HEK293 (cell line): ENCODE measurements at regions not wholly inside any gene's neighbourhood (a gene's known extent, or its start where the extent isn't known, plus 50 kb on each side); places are given as distances from the start of the nearest gene placed in this dataset.

Source experiments
- CTCF ChIA-PET: fragments of 350-600 bp; formaldehyde crosslinking; extraction: SDS; loops from one replicate; lab custom pipeline; 2021; ENCODE audit warnings: antibody characterized with exemption; lab: Yijun Ruan, JAX
- POLR2A ChIA-PET: fragments of 300-600 bp; formaldehyde crosslinking; extraction: SDS; loops from one replicate; lab custom pipeline; 2020; ENCODE audit warnings: antibody characterized with exemption, inconsistent platforms; lab: Yijun Ruan, JAX
- H3K27ac ChIP-seq: fragments of 200-500 bp; sonication (Bioruptor generic); 2 replicates; pipeline ENCODE4 v1.5.1; 2014; ENCODE audit warnings: low read depth, low read length, control low read depth, inconsistent platforms; ENCODE audit errors: extremely low read depth
- H3K36me3 ChIP-seq, 2 experiments: fragments of 200-500 bp in 1 of 2; sonication (Bioruptor generic) in 1 of 2; 1 replicate in 1 of 2; 2 replicates in 1 of 2; pipeline ENCODE4 v1.5.1; 2014 to 2017; ENCODE audit warnings: inconsistent platforms in 2 of 2, low read length in 2 of 2; ENCODE audit not compliant: control insufficient read depth in 2 of 2, insufficient read depth in 1 of 2
- H3K4me1 ChIP-seq: fragments of 200-500 bp; sonication (Bioruptor generic); 2 replicates; pipeline ENCODE4 v1.5.1; 2014; ENCODE audit warnings: mild to moderate bottlenecking, low read length, inconsistent platforms; ENCODE audit not compliant: control insufficient read depth, insufficient read depth
- H3K4me3 ChIP-seq: 2 replicates; pipeline ENCODE4 v1.5.1; 2011; ENCODE audit warnings: low read depth, mild to moderate bottlenecking, control low read depth, low read length, moderate library complexity
- H3K9me3 ChIP-seq: fragments of 200-500 bp; sonication (Bioruptor generic); 2 replicates; pipeline ENCODE4 v1.5.1; 2014; ENCODE audit warnings: low read depth, low read length, inconsistent platforms; ENCODE audit not compliant: control insufficient read depth, insufficient read depth
- EGR2 ChIP-seq: fragments of 450-650 bp; formaldehyde crosslinking; IDR thresholded peaks from 2 replicates; pipeline ENCODE4 v1.5.1; 2016; ENCODE audit warnings: low read depth, missing biosample characterization, missing genetic modification characterization
- FEZF1 ChIP-seq: fragments of 450-650 bp; formaldehyde crosslinking; IDR thresholded peaks from 2 replicates; pipeline ENCODE4 v1.5.1; 2016; ENCODE audit warnings: missing biosample characterization, missing genetic modification characterization
- HOXA7 ChIP-seq: sonication (generic); formaldehyde crosslinking; IDR thresholded peaks from 2 replicates; pipeline ENCODE4 v1.8.1; 2022; ENCODE audit warnings: missing genetic modification reagents, borderline replicate concordance
- KLF1 ChIP-seq: fragments of 450-650 bp; formaldehyde crosslinking; IDR thresholded peaks from 2 replicates; pipeline ENCODE4 v1.5.1; 2016; ENCODE audit warnings: missing biosample characterization, missing genetic modification characterization
- SP3 ChIP-seq: fragments of 450-650 bp; formaldehyde crosslinking; IDR thresholded peaks from 2 replicates; pipeline ENCODE4 v1.5.1; 2016; ENCODE audit warnings: missing biosample characterization, missing genetic modification characterization
- ZBTB20 ChIP-seq: fragments of 450-650 bp; formaldehyde crosslinking; IDR thresholded peaks from 2 replicates; pipeline ENCODE4 v1.5.1; 2016; ENCODE audit warnings: missing biosample characterization, missing genetic modification characterization
- ZBTB6 ChIP-seq: fragments of 450-650 bp; formaldehyde crosslinking; IDR thresholded peaks from 2 replicates; pipeline ENCODE4 v1.5.1; 2017; ENCODE audit warnings: missing biosample characterization, missing genetic modification characterization
- ZBTB7A ChIP-seq: fragments of 450-650 bp; formaldehyde crosslinking; IDR thresholded peaks from 2 replicates; pipeline ENCODE4 v1.5.1; 2016; ENCODE audit warnings: low read depth, missing biosample characterization, missing genetic modification characterization
- ZBTB8A ChIP-seq: fragments of 450-650 bp; formaldehyde crosslinking; IDR thresholded peaks from 2 replicates; pipeline ENCODE4 v1.5.1; 2016; ENCODE audit warnings: missing biosample characterization, missing genetic modification characterization
- ZIC2 ChIP-seq: fragments of 450-650 bp; formaldehyde crosslinking; IDR thresholded peaks from 2 replicates; pipeline ENCODE4 v1.5.1; 2016; ENCODE audit warnings: missing biosample characterization, missing genetic modification characterization
- ZNF10 ChIP-seq: fragments of 450-650 bp; formaldehyde crosslinking; IDR thresholded peaks from 2 replicates; pipeline ENCODE4 v1.5.1; 2017; ENCODE audit warnings: missing biosample characterization, missing genetic modification characterization
- ZNF211 ChIP-seq: fragments of 450-650 bp; formaldehyde crosslinking; IDR thresholded peaks from 2 replicates; pipeline ENCODE4 v1.5.1; 2016; ENCODE audit warnings: low read depth, missing biosample characterization, missing genetic modification characterization
- ZNF302 ChIP-seq: fragments of 450-650 bp; formaldehyde crosslinking; IDR thresholded peaks from 2 replicates; pipeline ENCODE4 v1.5.1; 2016; ENCODE audit warnings: missing biosample characterization, missing genetic modification characterization, low read depth
- ZNF354C ChIP-seq: fragments of 450-650 bp; formaldehyde crosslinking; IDR thresholded peaks from 2 replicates; pipeline ENCODE4 v1.5.1; 2016; ENCODE audit warnings: missing biosample characterization, missing genetic modification characterization, low read depth, borderline replicate concordance
- ZNF398 ChIP-seq: fragments of 450-650 bp; formaldehyde crosslinking; IDR thresholded peaks from 2 replicates; pipeline ENCODE4 v1.5.1; 2017; ENCODE audit warnings: missing biosample characterization, missing genetic modification characterization
- ZNF423 ChIP-seq: fragments of 450-650 bp; formaldehyde crosslinking; IDR thresholded peaks from 2 replicates; pipeline ENCODE4 v1.5.1; 2016; ENCODE audit warnings: missing biosample characterization, missing genetic modification characterization
- ZNF513 ChIP-seq: fragments of 450-650 bp; IDR thresholded peaks from 2 replicates; pipeline ENCODE4 v1.5.1; 2018; ENCODE audit warnings: missing biosample characterization, missing genetic modification characterization
- ZNF571 ChIP-seq: fragments of 450-650 bp; formaldehyde crosslinking; IDR thresholded peaks from 2 replicates; pipeline ENCODE4 v1.5.0; 2017; ENCODE audit warnings: missing biosample characterization, missing genetic modification characterization
- ZNF585B ChIP-seq: fragments of 450-650 bp; formaldehyde crosslinking; IDR thresholded peaks from 2 replicates; pipeline ENCODE4 v1.5.1; 2016; ENCODE audit warnings: missing biosample characterization, missing genetic modification characterization
- ZNF600 ChIP-seq: fragments of 450-650 bp; formaldehyde crosslinking; IDR thresholded peaks from 2 replicates; pipeline ENCODE4 v1.5.1; 2016; ENCODE audit warnings: missing biosample characterization, missing genetic modification characterization
- ZNF624 ChIP-seq: fragments of 450-650 bp; formaldehyde crosslinking; IDR thresholded peaks from 2 replicates; pipeline ENCODE4 v1.5.1; 2017; ENCODE audit warnings: missing biosample characterization, missing genetic modification characterization
- ZNF645 ChIP-seq: fragments of 450-650 bp; formaldehyde crosslinking; IDR thresholded peaks from 2 replicates; pipeline ENCODE4; 2016; ENCODE audit warnings: missing biosample characterization, missing genetic modification characterization
- ZNF692 ChIP-seq: fragments of 450-650 bp; formaldehyde crosslinking; IDR thresholded peaks from 2 replicates; pipeline ENCODE4 v1.5.1; 2016; ENCODE audit warnings: missing biosample characterization, missing genetic modification characterization
- ZNF777 ChIP-seq: fragments of 450-650 bp; formaldehyde crosslinking; IDR thresholded peaks from 2 replicates; pipeline ENCODE4 v1.5.1; 2017; ENCODE audit warnings: missing biosample characterization, missing genetic modification characterization, borderline replicate concordance
- ZSCAN16 ChIP-seq: fragments of 450-650 bp; formaldehyde crosslinking; IDR thresholded peaks from 2 replicates; pipeline ENCODE4 v1.5.1; 2016; ENCODE audit warnings: missing biosample characterization, missing genetic modification characterization
- ZSCAN30 ChIP-seq: fragments of 450-650 bp; IDR thresholded peaks from 2 replicates; pipeline ENCODE4 v1.5.1; 2018; ENCODE audit warnings: missing biosample characterization, mild to moderate bottlenecking, missing genetic modification characterization, moderate library complexity

GRCh38 chr1:229064320-229065168, 206.4 kb upstream of the RAB4A start (continued):
- no peak for TF ChIP-seq ZSCAN16 (tag by site-specific recombination)
- no peak for TF ChIP-seq EGR2 (tag by site-specific recombination)
- TF ChIP-seq ZNF777 (tag by site-specific recombination), result no peak
- TF ChIP-seq ZSCAN30 (tag by site-specific recombination), result no peak
- no peak for TF ChIP-seq ZNF585B
- no peak for TF ChIP-seq ZNF692
- TF ChIP-seq ZBTB7A, result no peak
- TF ChIP-seq ZNF571, result no peak
- no peak for TF ChIP-seq ZNF624 (tag by site-specific recombination)
- TF ChIP-seq KLF1, result peak; percentile 96
- peak; percentile 42 for TF ChIP-seq ZIC2 (tag by site-specific recombination)
- TF ChIP-seq FEZF1 (tag by site-specific recombination), result no peak
- no peak for TF ChIP-seq ZNF513 (tag by site-specific recombination)
- no peak for TF ChIP-seq ZNF645 (tag by site-specific recombination)
- TF ChIP-seq ZNF354C (tag by site-specific recombination), result no peak
- no peak for TF ChIP-seq ZNF211 (tag by site-specific recombination)
- TF ChIP-seq ZNF10 (tag by site-specific recombination), result no peak
- TF ChIP-seq ZBTB20 (tag by site-specific recombination), result peak; percentile 51; the same call in 1 of the 2 replicates
- no peak for TF ChIP-seq HOXA7 (CRISPR knock-in tag)
- TF ChIP-seq ZNF423 (tag by site-specific recombination), result 0 out of 2 replicates have a peak, but pooled peaks have one; percentile 14
- peak; percentile 52 for TF ChIP-seq ZBTB8A (tag by site-specific recombination)
- no peak for TF ChIP-seq SP3 (tag by site-specific recombination)
- no peak for TF ChIP-seq ZNF302 (tag by site-specific recombination)

GRCh38 chr1:229065613-229066012, 205.3 kb upstream of the RAB4A start:
- Histone ChIP-seq H3K27ac (no peak overlapping the region), H3K36me3 (no peaks in the 10 kb centered on the region), H3K9me3 (no peaks in the 10 kb centered on the region), H3K4me3 (no peak overlapping the region), H3K4me1 (peaks cover 10% of the 10 kb centered on the region)
- ChIA-PET POLR2A (no interaction called here), CTCF (no interaction called here)
- TF ChIP-seq ZNF398 (tag by site-specific recombination) (no peak), ZNF600 (no peak), ZBTB6 (no peak)
